ENCODE measurements at regions not wholly inside any gene's neighbourhood (a gene's known extent, or its start where the extent isn't known, plus 50 kb on each side); places are given as distances from the start of the nearest gene placed in this dataset.

DNA sequence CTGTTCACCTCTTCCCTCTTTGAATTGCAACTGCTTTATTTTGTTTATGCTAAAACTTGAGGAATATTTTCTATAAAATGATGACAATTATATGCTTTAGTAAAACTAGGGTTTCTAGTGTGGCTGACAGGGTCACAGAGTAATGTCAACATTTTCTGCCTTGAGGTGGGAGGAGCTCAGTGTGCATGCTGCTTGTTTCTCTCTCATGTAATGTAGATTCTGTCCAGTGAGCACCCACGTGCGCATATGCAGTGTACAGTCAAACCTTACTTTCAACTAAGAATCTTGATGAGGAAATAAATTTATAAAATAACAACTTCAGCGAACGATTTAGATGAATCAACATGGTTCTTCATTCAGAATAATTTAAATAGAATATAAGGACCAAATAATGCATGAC, 603.9 kb downstream of the PCDH17 start:
- no TSS peak for BruUV-seq (replicated peaks)
- CTCF ChIA-PET (ENCODE audit: low intra/inter-chr PET ratio, low total read pairs): no interaction called here
- DNase-seq (ENCODE audit: low spot score) (no peak), FAIRE-seq (no peak), ATAC-seq (peak; percentile 53; the same call in 2 of the 3 replicates)
- peaks cover 72% of the 10 kb centered on the region for H3K9me3 ChIP-seq (ENCODE audit: low read length)
- no peak overlapping the region for H2AFZ ChIP-seq (ENCODE audit: low read length)
- H3K27me3 ChIP-seq (ENCODE audit: control insufficient read depth in 1 of 2, insufficient read depth in 2 of 2, low read length in 2 of 2): no peaks in the 10 kb centered on the region
- no peak overlapping the region for H3K4me2 ChIP-seq (ENCODE audit: low read depth, low read length)
- TF ChIP-seq, protein P1, sequence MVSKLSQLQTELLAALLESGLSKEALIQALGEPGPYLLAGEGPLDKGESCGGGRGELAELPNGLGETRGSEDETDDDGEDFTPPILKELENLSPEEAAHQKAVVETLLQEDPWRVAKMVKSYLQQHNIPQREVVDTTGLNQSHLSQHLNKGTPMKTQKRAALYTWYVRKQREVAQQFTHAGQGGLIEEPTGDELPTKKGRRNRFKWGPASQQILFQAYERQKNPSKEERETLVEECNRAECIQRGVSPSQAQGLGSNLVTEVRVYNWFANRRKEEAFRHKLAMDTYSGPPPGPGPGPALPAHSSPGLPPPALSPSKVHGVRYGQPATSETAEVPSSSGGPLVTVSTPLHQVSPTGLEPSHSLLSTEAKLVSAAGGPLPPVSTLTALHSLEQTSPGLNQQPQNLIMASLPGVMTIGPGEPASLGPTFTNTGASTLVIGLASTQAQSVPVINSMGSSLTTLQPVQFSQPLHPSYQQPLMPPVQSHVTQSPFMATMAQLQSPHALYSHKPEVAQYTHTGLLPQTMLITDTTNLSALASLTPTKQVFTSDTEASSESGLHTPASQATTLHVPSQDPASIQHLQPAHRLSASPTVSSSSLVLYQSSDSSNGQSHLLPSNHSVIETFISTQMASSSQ (IDR thresholded peaks at IDR 0.05; ENCODE audit: low read depth): no peak
- TF ChIP-seq, protein P1 (CRISPR knock-in tag; IDR thresholded peaks at IDR 0.05; ENCODE audit: borderline replicate concordance): no peak
- TF ChIP-seq ZNF333 (CRISPR knock-in tag; IDR thresholded peaks at IDR 0.05; ENCODE audit: borderline replicate concordance) (no peak), RORA (CRISPR knock-in tag; IDR thresholded peaks at IDR 0.05) (no peak), ZSCAN9 (CRISPR knock-in tag; IDR thresholded peaks at IDR 0.05; ENCODE audit: borderline replicate concordance) (no peak), ZNF382 (CRISPR knock-in tag; IDR thresholded peaks at IDR 0.05; ENCODE audit: borderline replicate concordance) (no peak), PAWR (CRISPR knock-in tag; IDR thresholded peaks at IDR 0.05; ENCODE audit: borderline replicate concordance) (no peak), CHD2 (IDR thresholded peaks at IDR 0.05; ENCODE audit: low read depth, low read length) (no peak), STAG1 (CRISPR knock-in tag; IDR thresholded peaks at IDR 0.05) (no peak), ZNF780A (CRISPR knock-in tag; IDR thresholded peaks at IDR 0.05) (no peak), ZNF484 (CRISPR knock-in tag; IDR thresholded peaks at IDR 0.05; ENCODE audit: borderline replicate concordance, low read depth) (no peak), ZNF263 (CRISPR knock-in tag; IDR thresholded peaks at IDR 0.05) (no peak)
- H3K9ac ChIP-seq (ENCODE audit: insufficient read depth, low read depth, low read length): no peak overlapping the region
- no peaks in the 10 kb centered on the region for H3K79me2 ChIP-seq (ENCODE audit: insufficient read depth, low read length)
- 12% methylated on average over 4 of the region's 4 CpGs for WGBS (ENCODE audit: low lambda C conversion rate)
- no peaks in the 10 kb centered on the region for H4K20me1 ChIP-seq (ENCODE audit: insufficient read depth, low read length)
- intact Hi-C loops (cut with micrococcal nuclease; ENCODE audit: unreplicated experiment): no loop called here
- POLR2A ChIA-PET: no interaction called here
- no peak overlapping the region for H3K27ac ChIP-seq (ENCODE audit: extremely low read length, insufficient read depth, low read length)
- H3K4me1 ChIP-seq (ENCODE audit: insufficient read depth, low read length): no peaks in the 10 kb centered on the region
- in situ Hi-C loops (cut with HindIII; ENCODE audit: extremely low pct_ligation_motif_present, low pct_unique_long_range_greater_than_20kb): no loop called here
- no peaks in the 10 kb centered on the region for H3K36me3 ChIP-seq (replicated peaks in 1 of 2; ENCODE audit: control insufficient read depth in 1 of 2, insufficient read depth in 2 of 2, low read length in 2 of 2)
- no peak overlapping the region for H3K4me3 ChIP-seq (replicated peaks in 1 of 3; ENCODE audit: insufficient read depth in 1 of 3, low read depth in 2 of 3, low read length in 3 of 3)

Data from HepG2 (cell line).